VCaP (cell line): ENCODE measurements at regions not wholly inside any gene's neighbourhood (a gene's known extent, or its start where the extent isn't known, plus 50 kb on each side); places are given as distances from the start of the nearest gene placed in this dataset.

Experiments used
- H3K27ac ChIP-seq: fragments of 450-650 bp; 2 replicates; pipeline ENCODE4 v1.5.1; 2017
- TF ChIP-seq, protein P1 (sequence below): fragments of 450-650 bp; conservative IDR thresholded peaks from 2 replicates; pipeline ENCODE4 v1.5.1; 2017; ENCODE audit warnings: mild to moderate bottlenecking, moderate library complexity

DNA sequence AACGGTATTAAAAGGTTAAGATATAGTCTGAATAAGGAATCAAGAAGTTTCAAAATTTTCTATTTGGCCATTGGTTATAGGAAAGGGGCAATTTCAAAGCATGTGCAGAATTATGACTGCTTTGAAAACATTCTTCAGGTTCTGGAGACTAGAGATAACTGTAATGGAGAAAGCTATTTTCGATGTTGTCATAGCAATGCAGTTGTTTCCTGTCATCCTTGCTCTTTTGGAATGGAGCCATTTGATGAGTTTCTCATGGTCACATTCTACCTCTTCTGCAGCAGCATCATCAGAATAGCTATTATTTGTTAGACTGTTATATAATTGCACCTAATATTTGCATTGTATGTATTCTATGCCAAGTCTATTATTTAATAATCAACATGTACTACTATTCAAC is 368.2 kb upstream of the NR3C2 start:
- H3K27ac ChIP-seq, result no peak overlapping the region
- TF ChIP-seq, protein P1, sequence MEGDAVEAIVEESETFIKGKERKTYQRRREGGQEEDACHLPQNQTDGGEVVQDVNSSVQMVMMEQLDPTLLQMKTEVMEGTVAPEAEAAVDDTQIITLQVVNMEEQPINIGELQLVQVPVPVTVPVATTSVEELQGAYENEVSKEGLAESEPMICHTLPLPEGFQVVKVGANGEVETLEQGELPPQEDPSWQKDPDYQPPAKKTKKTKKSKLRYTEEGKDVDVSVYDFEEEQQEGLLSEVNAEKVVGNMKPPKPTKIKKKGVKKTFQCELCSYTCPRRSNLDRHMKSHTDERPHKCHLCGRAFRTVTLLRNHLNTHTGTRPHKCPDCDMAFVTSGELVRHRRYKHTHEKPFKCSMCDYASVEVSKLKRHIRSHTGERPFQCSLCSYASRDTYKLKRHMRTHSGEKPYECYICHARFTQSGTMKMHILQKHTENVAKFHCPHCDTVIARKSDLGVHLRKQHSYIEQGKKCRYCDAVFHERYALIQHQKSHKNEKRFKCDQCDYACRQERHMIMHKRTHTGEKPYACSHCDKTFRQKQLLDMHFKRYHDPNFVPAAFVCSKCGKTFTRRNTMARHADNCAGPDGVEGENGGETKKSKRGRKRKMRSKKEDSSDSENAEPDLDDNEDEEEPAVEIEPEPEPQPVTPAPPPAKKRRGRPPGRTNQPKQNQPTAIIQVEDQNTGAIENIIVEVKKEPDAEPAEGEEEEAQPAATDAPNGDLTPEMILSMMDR, result no peak

DNA sequence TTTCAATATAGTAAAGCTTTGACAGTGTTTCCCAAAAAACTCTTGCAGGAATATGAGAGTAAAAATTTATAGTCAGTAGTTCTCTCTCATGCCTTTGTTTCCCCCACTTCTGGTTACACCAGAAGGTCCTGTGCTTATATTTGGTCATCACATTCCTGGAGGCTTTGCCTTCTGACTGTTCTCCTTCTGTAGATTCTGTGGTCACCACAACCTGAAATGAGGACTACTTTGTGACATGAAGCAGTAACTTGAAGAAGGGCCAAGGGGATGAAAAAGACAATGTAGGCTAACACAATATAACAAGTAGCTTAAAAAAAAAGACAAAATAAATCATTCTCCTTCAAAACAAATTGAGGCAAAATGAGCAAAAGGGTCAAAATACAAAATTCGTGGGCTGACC is 366.2 kb upstream of the NR3C2 start:
- no peak overlapping the region for H3K27ac ChIP-seq
- TF ChIP-seq, protein P1, result no peak

DNA sequence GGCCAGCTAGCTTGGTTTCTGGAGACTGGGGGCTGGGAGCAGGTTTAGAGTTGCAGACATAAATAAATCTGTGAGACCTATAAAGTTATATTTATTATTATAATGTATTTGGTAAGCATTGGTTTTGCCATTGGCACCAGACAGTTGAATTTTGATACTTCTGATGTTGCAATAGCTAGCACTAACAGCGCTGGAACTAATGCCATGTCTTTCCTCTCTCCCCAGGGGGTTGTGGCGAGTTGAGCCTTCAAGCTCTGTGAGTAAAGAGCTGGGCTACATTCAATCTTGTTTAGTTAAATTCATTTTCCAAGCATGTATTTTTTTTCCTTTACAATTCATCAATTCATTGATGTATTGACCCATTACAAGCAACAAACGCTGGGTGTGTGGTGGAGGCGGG is 358.7 kb upstream of the NR3C2 start:
- TF ChIP-seq, protein P1, result no peak
- H3K27ac ChIP-seq, result no peak overlapping the region

DNA sequence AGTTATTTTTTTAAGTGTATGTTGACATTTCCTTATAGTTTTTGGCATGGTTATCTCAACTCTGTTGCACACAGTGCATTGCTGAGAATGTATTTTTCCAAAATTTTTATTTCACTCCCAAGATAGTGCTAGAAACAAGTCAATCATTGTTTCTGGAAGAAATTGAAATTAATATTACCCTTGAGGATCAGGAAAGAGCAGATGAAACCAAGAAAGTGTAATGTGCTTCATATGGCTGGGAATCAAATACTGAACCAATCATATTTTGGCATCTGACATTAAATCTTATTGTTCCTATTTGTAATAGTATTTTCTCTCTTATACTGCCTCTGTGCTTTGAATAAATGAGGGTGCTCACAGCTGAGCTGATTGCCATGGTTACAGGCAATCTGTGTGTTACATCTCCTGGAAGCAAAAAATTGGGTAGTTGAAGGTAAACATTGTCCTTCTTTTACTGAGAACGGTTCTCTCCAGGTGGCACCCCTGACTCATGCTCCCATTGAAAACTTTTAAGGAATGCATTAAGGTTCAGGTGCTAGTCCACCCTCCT is 358.2 kb upstream of the NR3C2 start:
- H3K27ac ChIP-seq, result no peak overlapping the region
- TF ChIP-seq, protein P1, result no peak

DNA sequence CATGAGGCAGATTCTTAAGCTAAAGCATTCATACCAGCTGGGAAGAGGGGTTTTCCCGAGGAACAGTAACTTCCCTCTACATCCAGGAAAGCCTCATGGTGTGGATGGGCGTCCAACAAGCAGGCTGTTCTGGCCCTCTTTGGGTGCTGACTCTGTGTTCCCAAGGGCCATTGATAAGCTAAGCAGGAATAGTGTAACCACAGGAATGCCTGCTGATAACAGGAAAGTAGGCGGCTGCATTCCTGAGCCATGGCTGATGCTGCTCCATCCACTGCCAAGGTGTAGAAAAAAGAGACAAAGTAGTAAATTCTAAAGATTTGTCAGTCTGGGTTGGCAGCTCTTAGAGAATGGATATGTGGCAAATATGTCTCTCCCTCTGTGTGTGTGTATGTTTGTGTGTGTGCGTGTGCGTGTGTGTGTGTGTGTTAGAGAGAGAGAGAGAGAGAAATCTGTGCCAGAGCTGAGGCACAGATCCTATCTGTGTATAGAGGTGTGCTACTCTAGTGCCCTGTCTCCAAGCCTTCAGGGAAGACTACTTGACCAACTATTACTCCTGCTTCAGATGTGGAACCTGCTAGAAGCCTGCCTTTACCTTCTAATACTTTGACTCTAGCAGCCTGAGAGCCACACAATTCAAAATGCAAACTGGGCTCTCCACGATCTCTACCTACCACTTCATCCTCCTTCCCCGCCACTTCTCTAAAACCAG is 353.1 kb upstream of the NR3C2 start:
- TF ChIP-seq, protein P1, result no peak
- H3K27ac ChIP-seq, result no peak overlapping the region

DNA sequence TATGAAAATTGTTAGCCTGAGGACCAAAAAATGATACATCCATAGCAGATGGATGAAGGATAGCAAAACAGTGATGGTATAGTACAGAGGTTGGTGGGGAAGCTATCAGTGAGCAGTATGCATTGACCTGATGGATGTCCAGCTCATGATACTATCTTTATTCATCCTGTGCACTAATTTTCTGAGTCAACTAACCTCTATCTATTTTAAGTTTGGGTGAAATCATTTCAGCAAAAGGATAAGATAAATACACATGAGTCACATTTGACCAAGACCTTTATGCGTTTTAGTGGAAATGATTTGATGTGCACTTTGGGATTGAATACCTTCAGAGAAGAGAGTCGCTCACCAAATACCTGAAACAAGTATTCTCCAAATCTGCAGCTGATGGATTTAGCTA is 351.0 kb upstream of the NR3C2 start:
- TF ChIP-seq, protein P1, result no peak
- H3K27ac ChIP-seq, result no peak overlapping the region

DNA sequence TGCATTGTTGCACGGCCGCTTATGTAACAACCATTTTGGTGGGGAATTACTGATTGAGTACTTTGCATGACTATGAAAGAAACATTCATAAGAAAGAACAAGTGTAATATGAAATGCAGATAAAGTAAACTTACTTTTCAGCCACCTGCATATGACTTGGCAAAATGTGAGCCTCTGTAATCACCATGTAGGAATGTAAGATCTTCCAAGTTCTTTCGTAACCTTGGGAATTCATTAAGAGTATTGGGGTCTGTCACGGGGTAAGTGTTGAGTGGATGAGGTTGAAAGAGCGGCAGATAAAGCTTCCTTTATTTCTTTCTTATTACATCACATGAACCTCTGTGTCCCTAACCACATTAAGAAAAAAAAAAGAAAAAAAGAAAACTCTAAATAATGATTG is 348.5 kb upstream of the NR3C2 start:
- TF ChIP-seq, protein P1, result no peak
- no peak overlapping the region for H3K27ac ChIP-seq
